Tibial nerve (tissue), 4 donors: ENCODE measurements at regions not wholly inside any gene's neighbourhood (a gene's known extent, or its start where the extent isn't known, plus 50 kb on each side); places are given as distances from the start of the nearest gene placed in this dataset.

ENCODE experiments used
- CTCF ChIP-seq, 5 experiments: fragments of 200-600 bp in 3 of 5; fragments of 450-650 bp in 2 of 5; sonication (generic) in 3 of 5; IDR thresholded peaks; one replicate each; pipeline ENCODE4 v1.5.1; 2016 to 2019; ENCODE audit warnings: antibody characterized with exemption in 5 of 5, mild to moderate bottlenecking in 3 of 5, moderate library complexity in 2 of 5
- EP300 ChIP-seq, 2 donors: sonication (generic); formaldehyde crosslinking; IDR thresholded peaks; one replicate each; pipeline ENCODE4 v1.6.1; 2017; ENCODE audit warnings: antibody characterized with exemption in 2 of 2, mild to moderate bottlenecking in 1 of 2

GRCh38 chr6:241336-241865 lies 50.9 kb upstream of the DUSP22 start:
- TF ChIP-seq CTCF (IDR thresholded peaks at IDR 0.05) (no peak), EP300 (IDR thresholded peaks at IDR 0.05) (no peak)
